GM21528 (cell line): ENCODE measurements at regions not wholly inside any gene's neighbourhood (a gene's known extent, or its start where the extent isn't known, plus 50 kb on each side); places are given as distances from the start of the nearest gene placed in this dataset.
"Not testable (repeated sequence)": the region's sequence is repeated elsewhere in the genome, so short reads cannot be mapped to it uniquely, and the experiment has no call there.

Source experiments
- ATAC-seq: cut with Tn5 transposase; IDR thresholded peaks from one replicate; pipeline ENCODE4 v1.9.1; 2021; ENCODE audit warnings: mild to moderate bottlenecking, moderate library complexity; ENCODE audit not compliant: unreplicated experiment, low FRiP score

GRCh38 chr15:50857763-50858162, 50.7 kb upstream of the AP4E1 start:
- ATAC-seq: no peak

- ATAC-seq: peak; percentile 97
These were observed 53.6 kb upstream of the AP4E1 start for GRCh38 chr15:50854601-50855490.

GRCh38 chr15:50850003-50850402, 58.5 kb upstream of the AP4E1 start:
- ATAC-seq: no peak

GRCh38 chr15:50848349-50848748, 60.1 kb upstream of the AP4E1 start:
- ATAC-seq: no peak

- not testable (repeated sequence) for ATAC-seq
These were observed 63.3 kb upstream of the AP4E1 start for GRCh38 chr15:50845181-50845580.

GRCh38 chr15:50840520-50840919, 68.0 kb upstream of the AP4E1 start:
- ATAC-seq: no peak

- no peak for ATAC-seq
These were observed 71.2 kb upstream of the AP4E1 start for GRCh38 chr15:50837256-50837770.

- no peak for ATAC-seq
These were observed 65.2 kb upstream of the SPPL2A start for GRCh38 chr15:50830477-50831354.

GRCh38 chr15:50828610-50829206, 63.2 kb upstream of the SPPL2A start:
- no peak for ATAC-seq

GRCh38 chr15:50825946-50826345, 60.4 kb upstream of the SPPL2A start:
- ATAC-seq: no peak

- ATAC-seq: no peak
These were observed 59.0 kb upstream of the SPPL2A start for GRCh38 chr15:50824514-50824913.

GRCh38 chr15:50823281-50823680, 57.8 kb upstream of the SPPL2A start:
- no peak for ATAC-seq

GRCh38 chr15:50821476-50821875, 56.0 kb upstream of the SPPL2A start:
- ATAC-seq: no peak

- no peak for ATAC-seq
These were observed 55.4 kb upstream of the SPPL2A start for GRCh38 chr15:50820808-50821382.

- ATAC-seq: no peak
These were observed 53.8 kb upstream of the SPPL2A start for GRCh38 chr15:50819344-50819743.

- no peak for ATAC-seq
These were observed 50.6 kb upstream of the SPPL2A start for GRCh38 chr15:50815958-50816590.
